ENCODE measurements at regions not wholly inside any gene's neighbourhood (a gene's known extent, or its start where the extent isn't known, plus 50 kb on each side); places are given as distances from the start of the nearest gene placed in this dataset.

- no peak for TF ChIP-seq CTCF (IDR thresholded peaks at IDR 0.05; ENCODE audit: insufficient read depth, low read length, poor library complexity, severe bottlenecking)
- TF ChIP-seq EZH2phosphoT487 (conservative IDR thresholded peaks at IDR 0.05; ENCODE audit: low read length), result no peak
These were observed 52.5 kb upstream of the SGCD start for GRCh38 chr5:156274453-156274852.
